Erythroblast (primary cell): ENCODE measurements at regions not wholly inside any gene's neighbourhood (a gene's known extent, or its start where the extent isn't known, plus 50 kb on each side); places are given as distances from the start of the nearest gene placed in this dataset.

Experiments used
- DNase-seq, 2 experiments: peaks; one replicate each; lab custom pipeline; 2025; lab: John Stamatoyannopoulos, UW
- GATA1 ChIP-seq: IDR thresholded peaks from 2 replicates; pipeline ENCODE4 v1.6.1; 2011; ENCODE audit warnings: low read depth, mild to moderate bottlenecking, control low read depth, low read length, moderate library complexity
- POLR2A ChIP-seq: IDR thresholded peaks from 2 replicates; pipeline ENCODE4 v1.6.1; 2011; ENCODE audit warnings: mild to moderate bottlenecking, low read length

DNA sequence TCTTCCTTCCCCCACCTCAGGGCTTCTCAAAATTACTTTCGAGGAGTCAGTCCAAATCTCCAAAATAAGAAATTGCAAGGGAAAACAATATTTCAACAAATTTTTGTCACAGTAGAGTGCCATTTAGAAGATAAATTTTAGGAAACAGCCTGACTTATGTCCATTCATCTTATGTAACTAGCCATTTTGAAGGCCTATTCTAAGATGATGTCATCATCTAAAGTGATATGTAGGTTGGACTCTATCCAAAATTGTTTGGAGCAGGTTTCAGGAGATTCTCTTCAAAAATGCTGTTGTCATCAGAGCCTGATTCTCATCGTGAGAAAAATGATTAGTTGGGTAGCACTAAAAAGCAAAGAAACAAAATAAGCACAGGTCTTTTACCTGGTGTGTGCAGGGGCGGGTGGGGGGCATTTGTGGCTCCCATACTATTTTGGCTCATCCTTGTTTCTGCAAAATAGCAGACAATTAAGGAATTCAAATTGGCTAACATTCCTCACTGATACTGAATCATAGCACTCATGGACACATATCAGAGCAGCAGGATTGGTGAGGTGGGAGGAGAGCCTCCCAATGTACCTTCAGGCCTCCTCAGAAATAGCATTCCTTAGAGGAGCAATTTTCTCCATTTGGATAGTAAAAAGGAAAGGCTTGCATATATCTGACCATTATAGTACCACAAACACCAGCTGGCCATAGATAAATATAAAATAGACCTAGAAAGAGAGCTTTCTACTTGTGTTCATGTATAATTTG lies 360.9 kb upstream of the NAV3 start:
- TF ChIP-seq POLR2A (no peak), GATA1 (no peak)
- DNase-seq, result no peak

DNA sequence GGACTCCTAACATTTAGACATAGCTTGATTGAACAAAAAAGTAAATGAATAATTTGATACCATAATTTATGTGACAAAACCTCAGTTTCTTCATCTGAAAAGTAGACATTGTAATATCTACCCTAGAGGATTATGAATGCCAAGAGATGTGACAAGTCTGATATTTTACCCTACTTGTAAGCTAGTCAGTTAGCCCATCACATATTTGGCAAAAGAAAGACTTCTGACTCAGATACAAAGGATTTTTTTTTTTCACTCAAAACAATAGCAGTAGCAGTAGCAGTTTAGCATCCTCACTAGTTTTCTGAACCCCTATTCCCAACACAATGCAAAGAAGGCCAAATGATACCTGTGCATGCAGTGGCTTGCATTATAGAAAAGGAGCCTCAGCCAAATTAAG lies 377.3 kb upstream of the E2F7 start:
- no peak for TF ChIP-seq POLR2A
- TF ChIP-seq GATA1, result no peak
- DNase-seq, result no peak

DNA sequence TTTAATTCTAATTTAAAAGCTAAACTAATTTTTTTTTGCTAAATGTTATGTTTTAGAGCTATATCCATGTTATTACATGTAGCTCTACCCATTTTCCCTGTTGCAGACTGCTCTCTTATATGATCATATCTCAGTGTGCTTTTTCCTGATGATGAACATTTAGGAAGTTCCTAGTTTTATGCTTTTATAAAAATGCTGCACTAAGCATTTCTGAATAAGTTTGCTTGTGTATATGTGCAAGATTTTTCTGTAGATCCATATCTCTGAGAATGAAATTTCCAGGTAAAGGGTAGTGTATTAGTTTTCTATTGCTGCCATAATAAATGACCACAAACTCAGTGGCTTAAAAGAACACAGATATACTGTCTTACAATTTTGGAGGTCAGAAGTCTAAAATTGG lies 374.4 kb upstream of the E2F7 start:
- TF ChIP-seq GATA1, result no peak
- TF ChIP-seq POLR2A, result no peak
- no peak for DNase-seq

GRCh38 chr12:77438644-77439043 lies 373.3 kb upstream of the E2F7 start:
- no peak for DNase-seq
- TF ChIP-seq POLR2A, result no peak
- TF ChIP-seq GATA1, result no peak

GRCh38 chr12:77437206-77437605 lies 371.8 kb upstream of the E2F7 start:
- no peak for DNase-seq
- TF ChIP-seq GATA1, result no peak
- TF ChIP-seq POLR2A, result no peak

DNA sequence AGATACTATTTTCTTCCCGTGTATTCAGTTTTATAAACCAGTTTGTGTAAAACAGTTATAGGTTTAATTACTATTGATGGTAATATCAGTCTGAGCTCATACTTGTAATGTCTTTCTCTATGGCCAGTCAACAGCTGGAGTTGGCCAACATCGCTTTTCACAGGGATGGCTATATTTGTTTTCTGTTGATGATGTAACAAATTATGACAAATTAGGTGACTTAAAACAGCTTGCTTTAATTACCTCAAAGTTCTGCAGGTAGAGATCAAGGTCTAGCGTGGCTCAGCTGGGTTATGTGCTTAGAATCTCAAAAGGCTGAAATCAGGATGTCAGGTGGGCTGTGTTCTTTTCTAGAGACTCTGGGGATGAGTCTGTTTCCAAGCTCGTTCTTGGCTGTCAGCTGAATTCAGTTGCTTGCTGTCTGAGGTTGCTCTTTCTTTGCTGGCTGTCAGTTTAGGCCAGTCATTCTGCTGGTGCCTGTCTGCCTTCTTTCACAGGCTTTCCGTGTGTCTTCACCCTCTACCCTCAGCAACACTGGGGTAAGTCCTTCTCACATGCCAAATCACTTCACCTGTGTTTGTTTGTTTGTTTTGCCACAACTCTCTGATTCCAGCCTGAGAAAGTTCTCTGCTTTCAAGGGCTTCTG lies 370.2 kb upstream of the E2F7 start:
- no peak for TF ChIP-seq GATA1
- no peak for TF ChIP-seq POLR2A

DNA sequence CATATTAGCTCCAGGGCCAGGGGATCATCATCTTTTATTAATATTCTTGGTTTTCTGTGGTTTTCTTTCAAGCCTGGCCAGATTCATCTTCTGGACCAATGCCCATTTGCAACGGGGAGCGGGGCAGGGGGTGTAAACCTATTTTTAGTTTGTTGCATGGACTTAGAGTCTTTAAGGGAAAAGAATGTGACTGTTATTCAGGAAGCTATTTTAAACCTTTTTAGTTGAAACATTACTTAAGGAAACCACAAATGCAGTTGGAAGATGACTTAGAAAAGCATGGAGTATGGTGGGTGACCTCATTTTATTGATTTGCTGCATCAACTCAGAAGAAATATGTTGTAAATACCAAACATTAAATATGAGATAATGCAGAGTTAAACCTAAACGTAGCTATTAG lies 368.4 kb upstream of the E2F7 start:
- no peak for DNase-seq
- TF ChIP-seq GATA1, result no peak
- TF ChIP-seq POLR2A, result no peak

More for the DNA sequence above, 370.2 kb upstream of the E2F7 start:
- DNase-seq, result no peak

DNA sequence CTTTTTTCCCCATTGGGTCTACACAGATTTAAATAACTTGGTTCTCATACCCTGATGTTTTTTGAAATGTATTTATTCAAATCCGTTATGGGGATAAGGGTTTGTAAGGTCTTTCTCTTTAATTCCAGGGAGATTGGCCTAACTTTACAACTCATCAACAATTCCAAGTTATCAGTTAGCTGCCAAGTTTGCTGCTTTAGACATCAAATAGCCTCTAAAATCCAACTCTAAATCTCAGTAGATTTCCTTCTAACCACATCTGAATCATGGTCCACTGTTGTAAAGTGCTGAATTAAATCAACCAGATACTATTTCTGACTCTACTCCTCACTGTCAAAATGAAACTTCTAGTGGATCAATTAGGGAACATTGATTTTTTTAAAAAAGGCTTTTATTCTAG lies 364.1 kb upstream of the E2F7 start:
- no peak for TF ChIP-seq GATA1
- TF ChIP-seq POLR2A, result no peak
- no peak for DNase-seq

- DNase-seq, result no peak
- TF ChIP-seq GATA1 (no peak), POLR2A (no peak)
These were observed 355.8 kb upstream of the E2F7 start for GRCh38 chr12:77421152-77421551.

- DNase-seq, result no peak
- TF ChIP-seq GATA1, result no peak
- no peak for TF ChIP-seq POLR2A
These were observed 344.2 kb upstream of the E2F7 start for GRCh38 chr12:77409551-77409950.

DNA sequence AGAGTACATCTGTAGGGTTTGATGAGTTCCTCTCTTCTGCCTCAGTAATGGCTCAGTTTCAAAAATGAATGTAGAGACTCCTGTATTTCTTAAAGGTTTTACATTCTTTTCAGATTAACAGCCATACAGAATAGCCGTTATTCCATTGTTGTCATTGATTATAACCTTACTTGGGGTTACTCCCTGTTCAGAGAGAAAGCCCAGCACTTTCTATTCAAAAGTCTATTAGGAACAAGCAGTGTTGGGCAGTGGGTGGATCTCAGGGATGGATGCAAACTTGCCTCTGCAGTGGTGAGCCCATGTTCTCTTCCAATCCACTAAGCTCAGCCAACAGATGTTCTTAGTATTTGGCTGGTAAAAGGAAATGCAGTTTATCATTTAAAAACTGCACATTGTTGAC lies 342.6 kb upstream of the E2F7 start:
- TF ChIP-seq POLR2A, result no peak
- TF ChIP-seq GATA1, result no peak
- DNase-seq, result no peak

GRCh38 chr12:77406219-77406905 lies 341.0 kb upstream of the E2F7 start:
- no peak for TF ChIP-seq GATA1
- no peak for DNase-seq

- TF ChIP-seq GATA1 (no peak), POLR2A (no peak)
These were observed 337.3 kb upstream of the E2F7 start for GRCh38 chr12:77402716-77403115.

GRCh38 chr12:77401770-77402081 lies 336.4 kb upstream of the E2F7 start:
- DNase-seq, result no peak
- TF ChIP-seq GATA1 (no peak), POLR2A (no peak)

More at GRCh38 chr12:77402716-77403115, 337.3 kb upstream of the E2F7 start:
- no peak for DNase-seq

GRCh38 chr12:77401064-77401769 lies 335.8 kb upstream of the E2F7 start:
- no peak for DNase-seq
- TF ChIP-seq POLR2A, result no peak
- TF ChIP-seq GATA1, result no peak
